HG02840 (cell line): ENCODE measurements at regions not wholly inside any gene's neighbourhood (a gene's known extent, or its start where the extent isn't known, plus 50 kb on each side); places are given as distances from the start of the nearest gene placed in this dataset.

Experiments
- ATAC-seq: cut with Tn5 transposase; IDR thresholded peaks from one replicate; pipeline ENCODE4 v1.9.1; 2021; ENCODE audit warnings: mild to moderate bottlenecking, moderate library complexity, moderate number of reproducible peaks; ENCODE audit not compliant: unreplicated experiment, low FRiP score

- ATAC-seq = no peak
Observed at GRCh38 chr5:88404405-88404804, 135.8 kb upstream of the TMEM161B start.

GRCh38 chr5:88401686-88402085, 133.0 kb upstream of the TMEM161B start:
- no peak for ATAC-seq

- no peak for ATAC-seq
Observed at GRCh38 chr5:88401228-88401627, 132.6 kb upstream of the TMEM161B start.

GRCh38 chr5:88399561-88399960, 130.9 kb upstream of the TMEM161B start:
- ATAC-seq = no peak

- no peak for ATAC-seq
Observed at GRCh38 chr5:88398316-88398715, 129.7 kb upstream of the TMEM161B start.

GRCh38 chr5:88396751-88397281, 128.2 kb upstream of the TMEM161B start:
- ATAC-seq = no peak

GRCh38 chr5:88396000-88396535, 127.4 kb upstream of the TMEM161B start:
- ATAC-seq = no peak

GRCh38 chr5:88395264-88395663, 126.6 kb upstream of the TMEM161B start:
- ATAC-seq = no peak

- ATAC-seq = no peak
Observed at GRCh38 chr5:88394536-88395175, 126.0 kb upstream of the TMEM161B start.

- no peak for ATAC-seq
Observed at GRCh38 chr5:88393716-88394535, 125.3 kb upstream of the TMEM161B start.

- no peak for ATAC-seq
Observed at GRCh38 chr5:88393042-88393441, 124.4 kb upstream of the TMEM161B start.

- ATAC-seq = no peak
Observed at GRCh38 chr5:88391991-88392390, 123.3 kb upstream of the TMEM161B start.

- ATAC-seq = no peak
Observed at GRCh38 chr5:88391116-88391515, 122.5 kb upstream of the TMEM161B start.

- ATAC-seq = no peak
Observed at GRCh38 chr5:88390481-88390880, 121.8 kb upstream of the TMEM161B start.

- no peak for ATAC-seq
Observed at GRCh38 chr5:88390096-88390441, 121.4 kb upstream of the TMEM161B start.

GRCh38 chr5:88389338-88390095, 120.9 kb upstream of the TMEM161B start:
- ATAC-seq = no peak

GRCh38 chr5:88388476-88389337, 120.1 kb upstream of the TMEM161B start:
- ATAC-seq = no peak

GRCh38 chr5:88384886-88385285, 116.2 kb upstream of the TMEM161B start:
- ATAC-seq = no peak

- ATAC-seq = no peak
Observed at GRCh38 chr5:88380332-88380731, 111.7 kb upstream of the TMEM161B start.
